ENCODE measurements at regions not wholly inside any gene's neighbourhood (a gene's known extent, or its start where the extent isn't known, plus 50 kb on each side); places are given as distances from the start of the nearest gene placed in this dataset.

DNA sequence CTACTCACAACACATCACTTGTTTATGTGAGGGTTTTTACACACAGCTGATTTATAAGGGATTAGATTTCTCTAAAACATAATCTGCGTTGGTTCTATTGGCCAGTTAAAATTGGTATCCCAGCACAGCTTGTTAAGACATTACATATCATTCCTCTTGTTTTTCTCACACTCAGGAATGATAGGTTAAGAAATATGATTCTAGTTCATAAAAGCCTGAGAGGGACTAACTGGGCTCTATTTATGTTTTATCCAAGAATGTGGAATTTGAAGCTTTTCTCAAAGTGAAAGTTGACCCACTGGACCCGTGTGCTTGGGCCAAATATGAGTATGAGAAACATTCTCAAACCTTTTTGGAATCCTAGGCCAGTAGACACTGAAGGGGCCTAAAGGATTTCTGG is 117.3 kb downstream of the TMEM170B start (continued):
- TF ChIP-seq ZFP30 (CRISPR knock-in tag; IDR thresholded peaks at IDR 0.05) (no peak), ZNF8 (CRISPR knock-in tag; IDR thresholded peaks at IDR 0.05) (no peak)

DNA sequence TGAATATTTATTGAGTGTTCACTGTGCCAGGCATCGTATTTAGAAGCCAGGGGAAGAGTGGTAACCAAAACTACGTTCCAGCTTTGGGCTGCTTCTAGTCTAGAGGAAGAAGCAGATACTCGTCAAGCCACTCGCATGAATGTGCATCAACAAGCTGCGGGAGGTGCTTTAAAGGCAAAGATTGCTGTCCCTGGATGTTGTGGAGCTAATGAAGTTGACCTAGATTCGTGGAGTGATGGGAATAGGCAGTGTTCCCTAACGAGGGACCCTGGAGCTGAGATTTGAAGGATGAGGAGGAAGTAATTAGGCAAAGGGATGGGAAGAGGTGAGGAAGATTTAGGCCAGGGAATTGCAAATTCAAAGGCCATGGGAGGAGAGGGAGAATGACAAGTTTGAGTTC is 118.9 kb downstream of the TMEM170B start:
- TF ChIP-seq TOX (CRISPR knock-in tag; IDR thresholded peaks at IDR 0.05; ENCODE audit: borderline replicate concordance) (no peak), ZFP3 (CRISPR knock-in tag; IDR thresholded peaks at IDR 0.05) (no peak), ZFP30 (CRISPR knock-in tag; IDR thresholded peaks at IDR 0.05) (no peak), BACH2 (CRISPR knock-in tag; IDR thresholded peaks at IDR 0.05; ENCODE audit: borderline replicate concordance) (no peak), ZNF70 (CRISPR knock-in tag; IDR thresholded peaks at IDR 0.05) (no peak), RARB (CRISPR knock-in tag; IDR thresholded peaks at IDR 0.05) (no peak), CSDC2 (CRISPR knock-in tag; IDR thresholded peaks at IDR 0.05) (no peak), PATZ1 (CRISPR knock-in tag; IDR thresholded peaks at IDR 0.05; ENCODE audit: borderline replicate concordance) (no peak), ZNF8 (CRISPR knock-in tag; IDR thresholded peaks at IDR 0.05) (no peak), TSHZ2 (CRISPR knock-in tag; IDR thresholded peaks at IDR 0.05) (no peak), ESRRG (CRISPR knock-in tag; IDR thresholded peaks at IDR 0.05) (no peak), SNAI2 (CRISPR knock-in tag; IDR thresholded peaks at IDR 0.05) (no peak)
- TF ChIP-seq, protein P1, sequence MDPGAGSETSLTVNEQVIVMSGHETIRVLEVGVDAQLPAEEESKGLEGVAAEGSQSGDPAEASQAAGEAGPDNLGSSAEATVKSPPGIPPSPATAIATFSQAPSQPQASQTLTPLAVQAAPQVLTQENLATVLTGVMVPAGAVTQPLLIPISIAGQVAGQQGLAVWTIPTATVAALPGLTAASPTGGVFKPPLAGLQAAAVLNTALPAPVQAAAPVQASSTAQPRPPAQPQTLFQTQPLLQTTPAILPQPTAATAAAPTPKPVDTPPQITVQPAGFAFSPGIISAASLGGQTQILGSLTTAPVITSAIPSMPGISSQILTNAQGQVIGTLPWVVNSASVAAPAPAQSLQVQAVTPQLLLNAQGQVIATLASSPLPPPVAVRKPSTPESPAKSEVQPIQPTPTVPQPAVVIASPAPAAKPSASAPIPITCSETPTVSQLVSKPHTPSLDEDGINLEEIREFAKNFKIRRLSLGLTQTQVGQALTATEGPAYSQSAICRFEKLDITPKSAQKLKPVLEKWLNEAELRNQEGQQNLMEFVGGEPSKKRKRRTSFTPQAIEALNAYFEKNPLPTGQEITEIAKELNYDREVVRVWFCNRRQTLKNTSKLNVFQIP (CRISPR knock-in tag; IDR thresholded peaks at IDR 0.05; ENCODE audit: borderline replicate concordance, low read depth): no peak
- no peak for ATAC-seq

DNA sequence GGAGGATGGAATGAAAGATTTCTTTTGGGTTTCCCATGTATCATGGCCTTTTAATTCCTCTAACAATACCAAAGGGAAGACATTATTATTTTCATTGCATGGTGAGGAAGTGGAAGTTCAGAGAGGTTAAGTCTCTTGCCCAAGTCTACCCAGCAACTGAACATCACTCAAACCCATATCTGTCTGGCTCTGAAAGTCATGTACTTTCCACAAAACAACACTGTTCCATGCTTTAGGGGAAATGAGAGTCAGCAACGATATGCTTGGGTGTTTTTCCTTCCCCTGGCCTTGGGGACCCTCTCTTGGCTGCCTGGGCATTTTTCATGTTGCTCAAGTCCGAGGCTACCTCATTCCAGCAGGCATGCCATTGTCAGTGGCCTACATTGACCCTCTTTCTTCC is 118.8 kb downstream of the ADTRP start:
- TF ChIP-seq CSDC2 (CRISPR knock-in tag; IDR thresholded peaks at IDR 0.05) (no peak), GLIS3 (CRISPR knock-in tag; IDR thresholded peaks at IDR 0.05) (no peak), PATZ1 (CRISPR knock-in tag; IDR thresholded peaks at IDR 0.05; ENCODE audit: borderline replicate concordance) (no peak), CSRNP3 (CRISPR knock-in tag; IDR thresholded peaks at IDR 0.05) (no peak), ZFP30 (CRISPR knock-in tag; IDR thresholded peaks at IDR 0.05) (no peak)
- TF ChIP-seq, protein P2, sequence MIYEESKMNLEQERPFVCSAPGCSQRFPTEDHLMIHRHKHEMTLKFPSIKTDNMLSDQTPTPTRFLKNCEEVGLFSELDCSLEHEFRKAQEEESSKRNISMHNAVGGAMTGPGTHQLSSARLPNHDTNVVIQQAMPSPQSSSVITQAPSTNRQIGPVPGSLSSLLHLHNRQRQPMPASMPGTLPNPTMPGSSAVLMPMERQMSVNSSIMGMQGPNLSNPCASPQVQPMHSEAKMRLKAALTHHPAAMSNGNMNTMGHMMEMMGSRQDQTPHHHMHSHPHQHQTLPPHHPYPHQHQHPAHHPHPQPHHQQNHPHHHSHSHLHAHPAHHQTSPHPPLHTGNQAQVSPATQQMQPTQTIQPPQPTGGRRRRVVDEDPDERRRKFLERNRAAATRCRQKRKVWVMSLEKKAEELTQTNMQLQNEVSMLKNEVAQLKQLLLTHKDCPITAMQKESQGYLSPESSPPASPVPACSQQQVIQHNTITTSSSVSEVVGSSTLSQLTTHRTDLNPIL (CRISPR knock-in tag; IDR thresholded peaks at IDR 0.05; ENCODE audit: low read depth): no peak
- no peak for ATAC-seq

DNA sequence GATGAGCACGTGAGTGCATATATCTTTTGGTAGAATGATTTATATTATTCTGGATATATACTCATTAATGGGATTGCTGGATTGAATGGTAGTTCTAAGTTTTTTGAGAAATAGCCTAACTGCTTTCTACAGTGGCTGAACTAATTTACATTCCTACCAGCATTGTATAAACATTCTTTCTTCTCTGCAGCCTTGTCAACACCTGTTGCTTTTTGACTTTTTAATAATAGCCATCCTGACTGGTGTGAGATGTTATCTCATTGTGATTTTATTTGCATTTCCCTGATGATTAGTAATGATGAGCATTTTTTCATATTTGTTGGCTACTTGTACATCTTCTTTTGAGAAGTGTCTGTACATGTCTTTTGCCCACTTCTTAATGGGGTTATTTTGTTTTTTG is 116.3 kb downstream of the ADTRP start:
- ATAC-seq: no peak
- TF ChIP-seq TSHZ2 (CRISPR knock-in tag; IDR thresholded peaks at IDR 0.05): no peak

All from SK-N-SH treated with all-trans-retinoic acid at 6 μM for 48 hours (cell line).